Psoas muscle (tissue), 7 donors: ENCODE measurements at regions not wholly inside any gene's neighbourhood (a gene's known extent, or its start where the extent isn't known, plus 50 kb on each side); places are given as distances from the start of the nearest gene placed in this dataset.

Source experiments
- ATAC-seq, 4 donors: fragments of 200-7000 bp; cut with Tn5 transposase; one replicate each; pipeline ENCODE4 v1.9.1; 2020; ENCODE audit warnings: moderate library complexity in 3 of 4, mild to moderate bottlenecking in 2 of 4
- DNase-seq, 2 donors: peaks; one replicate each; pipeline ENCODE4 v3.0.0-alpha.2; 2020
- H3K27ac ChIP-seq: fragments of 200-600 bp; one replicate; pipeline ENCODE4 v1.8.0; 2022
- H3K27me3 ChIP-seq, 3 donors: fragments of 200-600 bp in 1 of 3; one replicate each; pipeline versions ENCODE4 v1.6.1 to v1.8.0; 2013 to 2022; ENCODE audit warnings: low read length in 2 of 3, mild to moderate bottlenecking in 2 of 3, moderate library complexity in 1 of 3; ENCODE audit not compliant: insufficient read depth in 3 of 3
- H3K36me3 ChIP-seq, 2 donors: fragments of 200-600 bp in 1 of 2; one replicate each; pipeline versions ENCODE4 v1.6.1 to v1.8.0; 2013 to 2022; ENCODE audit warnings: low read depth in 1 of 2, mild to moderate bottlenecking in 1 of 2, moderate library complexity in 1 of 2; ENCODE audit not compliant: insufficient read depth in 1 of 2
- H3K4me1 ChIP-seq: fragments of 200-600 bp; one replicate; pipeline ENCODE4 v1.8.0; 2022
- H3K4me3 ChIP-seq: fragments of 200-600 bp; one replicate; pipeline ENCODE4 v1.8.0; 2022; ENCODE audit warnings: mild to moderate bottlenecking
- H3K9me3 ChIP-seq: fragments of 200-600 bp; one replicate; pipeline ENCODE4 v1.8.0; 2022
- CTCF ChIP-seq: fragments of 200-600 bp; IDR thresholded peaks from one replicate; pipeline ENCODE4 v1.8.0; 2022; ENCODE audit warnings: antibody characterized with exemption
- WGBS, 3 donors: extraction: QIAGEN DNeasy Blood & Tissue Kit; methylation state at CpG; one replicate each; pipeline versions ENCODE4 v1.1.6 to v1.1.7; 2013; 5-methylcytosine and 5-hydroxymethylcytosine counted together
- intact Hi-C, 2 donors: fragments of 100-400 bp; cut with DNase I; formaldehyde crosslinking; loops; one replicate each; pipeline versions ENCODE4 v1.11.0 to v1.14.2; 2022
- donor health status: healthy with polysubstance abuse.
- donor health status: DM: no; HTN: no; CAD: no; lungs with moderate emphysema.
- donor health status: Bipolar disorder and iron deficiency.
- donor health status: healthy.
- donor health status: DM: yes; HTN: yes; CAD: no.
- donor health status: DM: no; HTN: no; CAD: no.
- donor health status: DM: yes; HTN: yes; CAD: no.

- TF ChIP-seq CTCF: no peak
- intact Hi-C loops: no loop called here
- ATAC-seq: no peak
- Histone ChIP-seq H3K9me3 (no peaks in the 10 kb centered on the region), H3K36me3 (no peaks in the 10 kb centered on the region), H3K4me3 (no peak overlapping the region), H3K27ac (no peak overlapping the region), H3K27me3 (no peaks in the 10 kb centered on the region), H3K4me1 (no peaks in the 10 kb centered on the region)
- DNase-seq: no peak
- WGBS, 3 donors: 89 to 93% (median 92%) methylated on average over 4 of the region's 4 CpGs
Measured at GRCh38 chr7:17507717-17508116, 209.3 kb downstream of the AHR start.

GRCh38 chr7:17512181-17512675 lies 213.8 kb downstream of the AHR start:
- no peaks in the 10 kb centered on the region for H3K36me3 ChIP-seq
- TF ChIP-seq CTCF: no peak
- no peaks in the 10 kb centered on the region for H3K9me3 ChIP-seq
- H3K27ac ChIP-seq: no peak overlapping the region
- DNase-seq: no peak
- WGBS, 3 donors: 65 to 72% (median 65%) methylated on average over 2 of the region's 2 CpGs
- H3K27me3 ChIP-seq: no peaks in the 10 kb centered on the region
- no peaks in the 10 kb centered on the region for H3K4me1 ChIP-seq
- ATAC-seq: no peak
- intact Hi-C loops: no loop called here
- H3K4me3 ChIP-seq: no peak overlapping the region

GRCh38 chr7:17516771-17517170 lies 218.3 kb downstream of the AHR start:
- H3K27me3 ChIP-seq: no peaks in the 10 kb centered on the region
- no peaks in the 10 kb centered on the region for H3K9me3 ChIP-seq
- H3K36me3 ChIP-seq: no peaks in the 10 kb centered on the region
- intact Hi-C loops: no loop called here
- no peak overlapping the region for H3K4me3 ChIP-seq
- H3K27ac ChIP-seq: no peak overlapping the region
- DNase-seq (no peak), ATAC-seq (no peak)
- 8 to 36% (median 16%) methylated on average over 1 of the region's 1 CpG for WGBS, 3 donors
- no peak for TF ChIP-seq CTCF
- no peaks in the 10 kb centered on the region for H3K4me1 ChIP-seq

- DNase-seq (no peak), ATAC-seq (no peak)
- no peaks in the 10 kb centered on the region for H3K9me3 ChIP-seq
- no peaks in the 10 kb centered on the region for H3K4me1 ChIP-seq
- H3K36me3 ChIP-seq: no peaks in the 10 kb centered on the region
- no peak overlapping the region for H3K27ac ChIP-seq
- 46 to 56% (median 55%) methylated on average over 1 of the region's 1 CpG for WGBS, 3 donors
- intact Hi-C loops: no loop called here
- no peaks in the 10 kb centered on the region for H3K27me3 ChIP-seq
- no peak for TF ChIP-seq CTCF
- H3K4me3 ChIP-seq: no peak overlapping the region
Measured at GRCh38 chr7:17520941-17521340, 222.5 kb downstream of the AHR start.

GRCh38 chr7:17521437-17521836 lies 223.0 kb downstream of the AHR start:
- Histone ChIP-seq H3K36me3 (no peaks in the 10 kb centered on the region), H3K9me3 (no peaks in the 10 kb centered on the region), H3K4me3 (no peak overlapping the region), H3K27me3 (no peaks in the 10 kb centered on the region), H3K4me1 (no peaks in the 10 kb centered on the region), H3K27ac (no peak overlapping the region)
- ATAC-seq (no peak), DNase-seq (no peak)
- no peak for TF ChIP-seq CTCF
- 19 to 22% (median 20%) methylated on average over 2 of the region's 2 CpGs for WGBS, 3 donors
- intact Hi-C loops: no loop called here
